ENCODE measurements at regions not wholly inside any gene's neighbourhood (a gene's known extent, or its start where the extent isn't known, plus 50 kb on each side); places are given as distances from the start of the nearest gene placed in this dataset.
"Not testable (repeated sequence)": the region's sequence is repeated elsewhere in the genome, so short reads cannot be mapped to it uniquely, and the experiment has no call there.

DNA sequence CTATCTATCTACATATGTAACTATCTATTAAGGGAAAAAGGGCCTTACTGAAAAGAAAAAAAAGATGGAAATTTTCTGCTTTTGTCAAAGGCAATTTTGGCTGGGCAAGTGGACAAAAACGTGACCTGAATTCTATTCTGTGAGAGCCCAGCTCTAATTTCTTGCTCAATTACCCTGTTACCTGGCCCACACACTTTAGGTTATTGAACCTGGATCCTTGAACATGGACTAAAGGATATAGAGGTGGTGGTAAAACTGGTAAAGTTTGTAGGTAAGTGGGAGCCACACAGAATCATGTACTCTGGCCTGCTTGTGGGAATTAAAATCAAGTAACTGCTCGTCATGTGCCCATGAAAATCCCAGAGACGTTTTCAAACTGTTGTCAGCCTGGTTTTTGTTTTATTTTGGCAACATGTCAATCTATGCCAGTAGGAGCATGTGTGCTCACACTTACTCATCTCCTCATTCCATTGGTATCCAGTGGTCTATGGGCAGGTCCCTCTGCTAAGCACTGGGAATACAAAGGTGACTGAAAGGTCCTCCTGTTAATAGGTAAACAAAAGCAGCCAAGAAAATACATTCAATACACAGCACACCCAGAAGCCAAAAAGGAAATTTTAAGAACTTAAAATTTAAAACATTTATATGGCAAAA lies 113.7 kb upstream of the WARS2 start:
- no peak for DNase-seq

DNA sequence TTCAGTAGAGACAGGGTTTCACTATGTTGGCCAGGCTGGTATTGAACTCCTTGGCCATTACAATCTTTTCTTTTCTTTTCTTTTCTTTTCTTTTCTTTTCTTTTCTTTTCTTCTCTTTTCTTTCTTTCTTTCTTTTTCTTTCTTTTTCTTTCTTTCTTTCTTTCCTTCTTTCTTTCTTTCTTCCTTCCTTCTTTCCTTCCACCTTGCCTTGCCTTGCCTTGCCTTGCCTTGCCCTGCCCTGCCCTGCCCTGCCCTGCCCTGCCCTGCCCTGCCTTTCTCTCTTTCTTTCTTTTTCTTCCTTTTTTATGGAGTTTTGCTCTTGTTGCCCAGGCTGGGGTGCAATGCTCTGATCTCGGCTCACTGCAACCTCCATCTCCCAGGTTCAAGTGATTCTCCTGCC lies 112.5 kb upstream of the HAO2 start:
- not testable (repeated sequence) for DNase-seq

DNA sequence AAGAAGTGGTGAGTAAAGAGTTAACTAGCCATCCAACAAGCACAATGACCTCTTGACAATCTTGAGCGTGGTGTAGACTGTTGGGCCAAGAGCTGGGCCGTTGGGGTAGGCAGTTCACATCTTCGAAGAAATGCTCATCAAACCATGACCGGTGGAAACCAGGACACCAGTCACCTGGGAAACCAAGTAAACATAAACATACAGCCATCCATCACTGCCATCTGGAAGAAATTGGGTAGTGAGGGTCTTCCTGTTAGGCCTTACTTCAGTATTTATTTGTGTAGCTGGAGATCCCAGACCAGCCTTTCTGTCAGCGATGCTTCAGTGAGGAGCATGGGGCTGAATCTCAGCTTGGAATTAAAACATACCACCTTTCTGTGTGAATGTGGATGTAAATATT lies 108.1 kb upstream of the HAO2 start:
- no peak for DNase-seq

DNA sequence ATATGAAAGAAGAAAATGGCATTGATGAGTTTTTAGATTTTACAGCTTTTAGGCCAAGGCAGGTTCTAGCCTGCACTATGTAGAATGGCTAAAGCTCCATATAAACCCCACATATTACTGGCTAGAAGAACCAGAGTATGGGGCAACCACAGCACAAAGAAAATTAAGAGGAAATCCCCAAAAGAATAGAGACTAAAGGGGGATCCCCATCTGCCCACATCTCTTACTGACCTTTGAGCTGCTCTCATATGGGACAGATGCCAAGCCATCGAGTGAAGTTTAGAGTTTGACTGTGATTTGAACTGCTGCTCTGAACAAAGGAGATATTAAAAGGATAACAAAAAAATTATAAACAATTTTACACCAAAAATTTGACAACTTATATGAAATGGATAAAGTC lies 102.2 kb upstream of the HAO2 start:
- DNase-seq = no peak

GRCh38 chr1:119266858-119267257 lies 101.7 kb upstream of the HAO2 start:
- no peak for DNase-seq

- DNase-seq = not testable (repeated sequence)
Measured at GRCh38 chr1:119267288-119267687, 101.3 kb upstream of the HAO2 start.

DNA sequence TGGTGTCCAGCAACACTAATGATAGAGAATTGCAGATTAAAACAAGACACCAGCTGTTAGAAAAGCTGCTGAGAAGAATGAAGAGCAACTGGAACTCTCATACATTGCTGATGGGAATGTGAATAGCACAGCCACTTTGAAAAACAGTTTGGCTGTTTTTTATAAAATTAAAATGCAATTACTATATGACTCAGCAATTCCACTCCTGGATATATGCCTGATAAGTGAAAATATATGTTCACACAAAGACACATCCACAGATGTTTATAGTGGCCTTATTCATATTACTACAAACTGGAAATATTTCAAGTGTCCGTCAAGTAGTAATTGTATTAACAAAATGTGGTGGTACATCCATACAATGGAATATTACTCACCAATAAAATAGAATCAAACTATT lies 99.7 kb upstream of the HAO2 start:
- DNase-seq = no peak

DNA sequence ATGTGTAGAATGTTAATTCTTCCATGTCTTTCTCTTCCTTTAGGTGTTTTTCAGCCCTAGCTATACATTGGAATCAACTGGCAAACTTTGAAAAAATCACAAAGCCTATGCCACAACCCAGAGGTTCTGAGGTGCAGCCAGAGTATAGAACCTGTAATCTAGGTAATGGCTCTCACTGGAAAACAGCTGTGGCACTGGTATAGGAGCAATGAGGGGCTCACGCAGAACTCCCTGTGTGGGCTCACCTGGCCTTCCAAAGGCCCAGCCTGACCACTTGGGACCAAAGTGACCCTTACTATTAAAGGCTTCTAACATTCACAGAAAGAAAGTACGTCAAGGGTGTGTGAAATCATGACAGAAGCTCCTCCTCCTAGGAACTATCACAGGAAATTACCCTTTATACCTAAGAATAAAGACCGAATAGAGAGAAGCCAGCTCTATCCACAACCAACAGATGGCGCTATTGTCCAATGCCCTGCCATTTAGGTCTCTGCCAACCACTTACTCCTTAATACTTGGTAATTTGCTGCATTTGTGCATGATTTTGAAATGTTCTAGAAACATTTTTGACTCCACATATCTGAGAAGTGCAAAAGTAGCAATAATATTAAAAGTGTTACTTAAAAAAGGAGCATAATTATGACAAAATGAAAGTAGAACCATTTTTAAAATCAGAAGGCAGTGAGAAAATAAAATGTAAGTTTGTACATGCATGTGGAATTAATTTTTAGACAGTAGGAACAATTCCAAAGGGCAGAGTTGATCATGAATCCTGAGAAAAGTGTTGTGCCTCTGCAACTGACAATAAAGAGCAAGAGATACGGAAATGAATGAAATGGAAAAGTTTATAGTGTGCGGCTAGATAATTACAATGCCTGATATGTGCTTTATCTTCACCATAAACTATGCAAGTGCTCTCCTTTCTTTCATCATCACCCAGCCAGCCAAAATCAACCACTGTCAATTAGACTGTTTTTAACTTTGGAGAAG lies 93.1 kb upstream of the HAO2 start:
- peak; percentile 36 for DNase-seq

- peak; percentile 6 for DNase-seq
Measured at GRCh38 chr1:119276558-119276957, 92.0 kb upstream of the HAO2 start.

DNA sequence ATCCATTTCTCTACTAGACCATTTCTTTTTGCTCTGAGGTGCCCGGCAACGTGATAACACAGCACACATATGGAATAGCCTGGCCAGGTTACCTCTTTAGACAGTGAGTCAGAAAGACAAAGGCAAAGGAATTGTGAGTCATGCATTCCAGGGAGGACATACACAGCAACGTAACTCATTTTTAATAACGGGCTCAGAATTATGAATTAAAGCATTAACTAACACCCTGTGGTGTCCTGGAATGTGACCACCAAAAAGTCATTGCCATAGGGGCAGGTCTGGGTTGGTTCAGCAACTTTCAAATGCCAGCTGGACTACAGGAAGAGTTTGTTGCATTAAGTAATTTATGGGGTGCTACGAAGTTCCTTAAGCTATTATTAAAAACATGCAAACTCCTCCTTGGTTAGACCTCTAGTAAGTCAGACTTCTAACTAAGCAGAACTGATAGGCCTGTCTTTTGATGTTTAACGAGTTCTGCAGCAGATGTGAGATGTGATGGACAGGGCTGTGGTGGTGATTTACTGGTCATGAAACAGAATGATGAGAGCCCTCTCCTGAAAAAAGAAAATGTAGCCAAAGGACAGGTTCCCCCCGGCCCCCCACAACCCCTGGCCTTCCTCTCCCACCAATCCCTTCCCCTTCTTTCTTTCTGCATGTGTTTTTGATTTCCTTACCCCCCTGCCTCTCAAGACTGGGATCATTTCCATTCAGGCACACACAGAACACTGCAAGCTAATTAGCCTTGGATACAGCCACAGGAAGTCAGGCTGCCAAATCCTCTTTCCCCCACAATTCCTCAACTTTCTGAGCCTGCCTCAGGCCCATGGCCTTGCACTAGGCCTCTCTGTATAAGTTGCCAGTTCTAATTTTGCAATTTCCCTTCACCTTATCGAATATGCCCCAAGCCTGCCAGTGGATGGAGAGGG lies 88.9 kb upstream of the HAO2 start:
- DNase-seq = no peak

- DNase-seq = no peak
Measured at GRCh38 chr1:119285482-119285881, 83.1 kb upstream of the HAO2 start.

DNA sequence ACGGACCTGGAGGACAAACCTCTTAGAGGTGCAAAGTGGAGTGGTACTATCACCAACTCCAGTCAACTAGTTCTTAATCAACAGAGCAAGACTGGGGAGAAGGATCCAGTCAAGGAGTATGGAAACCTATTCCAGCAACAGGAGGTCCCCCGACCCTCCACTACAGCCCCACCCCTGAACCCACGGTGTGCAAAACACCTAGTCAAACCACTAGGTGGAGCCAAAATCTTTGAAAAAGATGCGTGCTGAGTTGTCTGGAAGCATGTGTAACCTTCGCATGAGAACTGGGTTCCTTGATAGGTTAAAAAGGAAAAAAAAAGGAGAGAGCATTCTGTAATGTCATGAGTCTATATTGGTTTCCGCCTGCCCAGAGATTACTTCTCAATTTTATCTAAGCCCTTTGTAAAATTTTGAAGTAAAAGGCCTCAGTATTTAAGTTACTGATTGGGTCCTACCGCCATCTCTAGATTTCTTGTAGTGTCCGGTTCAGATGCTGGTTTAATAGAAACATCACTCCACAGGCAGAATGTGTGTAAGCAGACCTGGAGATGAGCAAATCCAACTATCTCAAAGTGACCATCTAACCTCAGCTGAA lies 81.9 kb upstream of the HAO2 start:
- peak; percentile 10 for DNase-seq

GRCh38 chr1:119288751-119289150 lies 79.8 kb upstream of the HAO2 start:
- no peak for DNase-seq

- DNase-seq = no peak
Measured at GRCh38 chr1:119290297-119290696, 78.3 kb upstream of the HAO2 start.

- DNase-seq = no peak
Measured at GRCh38 chr1:119291611-119292206, 76.9 kb upstream of the HAO2 start.

DNA sequence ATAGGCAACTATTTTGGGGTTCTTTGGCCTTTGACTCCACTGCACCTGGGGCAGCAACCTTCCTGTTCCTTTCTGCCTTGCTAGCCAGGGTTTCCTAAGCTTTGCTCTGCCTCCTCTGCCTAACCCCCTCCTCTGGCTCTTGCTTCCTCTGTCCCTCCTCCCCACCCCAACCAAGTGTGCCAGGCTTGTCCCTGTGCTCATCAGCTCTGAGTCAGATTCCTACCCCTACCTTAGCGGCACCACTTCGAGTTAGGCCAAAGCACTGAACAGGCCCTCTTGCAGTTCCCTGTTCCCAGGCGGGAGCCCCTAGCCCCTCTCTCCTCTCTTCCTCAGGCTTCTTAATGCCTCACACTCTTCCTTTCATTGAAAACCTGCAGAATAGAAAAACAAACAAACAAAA lies 74.8 kb upstream of the HAO2 start:
- no peak for DNase-seq

DNA sequence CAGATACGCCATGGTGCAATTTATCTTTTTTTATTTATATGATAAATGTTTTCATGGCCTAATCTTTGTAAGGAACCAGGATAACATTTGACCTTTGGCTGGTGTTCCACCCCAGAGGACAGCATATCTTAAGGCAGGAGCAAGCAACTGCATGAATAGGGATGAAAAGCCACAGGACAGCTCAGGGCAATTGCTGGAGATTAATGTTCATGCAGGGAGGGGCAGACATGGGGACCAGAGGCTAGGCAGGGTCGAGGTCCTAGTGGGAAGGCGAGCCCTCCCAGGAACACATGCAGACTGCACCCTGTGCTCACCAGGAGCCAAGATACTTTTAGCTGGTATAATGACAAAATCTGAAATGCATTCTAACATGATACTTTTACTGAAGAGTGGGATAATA lies 74.4 kb upstream of the HAO2 start:
- no peak for DNase-seq

GRCh38 chr1:119294722-119295121 lies 73.9 kb upstream of the HAO2 start:
- no peak for DNase-seq

DNA sequence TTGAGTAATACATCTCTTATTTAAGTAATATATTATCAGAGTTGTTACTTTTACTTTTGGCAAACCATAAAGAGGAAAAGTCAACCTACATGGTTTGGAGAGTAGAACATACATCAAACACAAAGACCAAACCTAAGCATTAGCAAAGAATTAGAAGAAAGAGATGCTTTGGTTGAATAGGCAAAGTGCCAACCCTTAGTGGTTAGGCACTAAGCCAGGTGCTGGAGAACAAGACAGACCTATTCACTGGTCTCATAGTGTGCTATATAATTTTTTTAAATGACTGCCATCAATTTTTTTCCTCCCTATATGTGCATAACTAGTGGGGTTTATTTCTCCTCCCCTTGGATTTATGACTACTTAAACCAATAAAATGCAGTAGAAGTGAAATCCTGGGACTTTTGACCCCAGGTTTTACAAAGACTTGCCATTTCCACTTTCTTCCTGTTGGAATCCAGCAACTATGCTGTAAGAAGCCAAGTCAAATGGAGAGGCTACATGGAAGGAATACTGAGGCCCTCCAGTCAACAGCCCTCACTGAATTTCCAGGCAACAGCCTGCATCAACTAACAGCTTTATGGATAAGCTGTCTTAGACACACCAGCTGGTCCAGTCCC lies 69.8 kb upstream of the HAO2 start:
- DNase-seq = peak; percentile 20

DNA sequence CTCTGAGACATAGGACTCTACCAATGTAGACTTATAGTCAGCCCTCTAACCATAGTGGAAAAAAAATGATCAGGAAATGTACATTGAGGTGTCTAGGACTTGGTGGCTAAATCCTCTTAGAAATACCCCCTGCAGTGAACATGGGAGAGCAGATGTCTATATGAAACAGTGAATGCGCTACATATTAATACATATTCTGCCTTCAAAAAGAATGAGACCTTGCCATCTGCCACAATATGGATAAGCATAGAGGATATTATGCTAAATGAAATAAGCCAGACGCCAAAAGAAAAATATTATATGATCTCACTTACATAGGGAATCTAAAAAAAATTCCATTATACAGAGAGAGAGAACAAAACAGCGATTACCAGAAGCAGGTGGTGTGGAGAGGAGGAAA lies 66.6 kb upstream of the HAO2 start:
- DNase-seq = no peak

- no peak for DNase-seq
Measured at GRCh38 chr1:119308130-119308700, 60.4 kb upstream of the HAO2 start.

- DNase-seq = no peak
Measured at GRCh38 chr1:119308806-119309205, 59.8 kb upstream of the HAO2 start.
